NCI-H1930 (cell line): ENCODE measurements at regions not wholly inside any gene's neighbourhood (a gene's known extent, or its start where the extent isn't known, plus 50 kb on each side); places are given as distances from the start of the nearest gene placed in this dataset.

Experiments used
- DNase-seq, 2 experiments: peaks; one replicate each; lab custom pipeline; 2025; lab: John Stamatoyannopoulos, UW

GRCh38 chr10:78717200-78717599, 351.6 kb upstream of the ZMIZ1 start:
- no peak for DNase-seq

GRCh38 chr10:78718032-78718572, 350.7 kb upstream of the ZMIZ1 start:
- DNase-seq, result no peak

GRCh38 chr10:78719276-78719675, 349.5 kb upstream of the ZMIZ1 start:
- no peak for DNase-seq

- no peak for DNase-seq
Measured at GRCh38 chr10:78720091-78720490, 348.7 kb upstream of the ZMIZ1 start.

- DNase-seq, result no peak
Measured at GRCh38 chr10:78721231-78721630, 347.5 kb upstream of the ZMIZ1 start.

- no peak for DNase-seq
Measured at GRCh38 chr10:78724846-78725245, 343.9 kb upstream of the ZMIZ1 start.

- DNase-seq, result no peak
Measured at GRCh38 chr10:78726171-78726570, 342.6 kb upstream of the ZMIZ1 start.

GRCh38 chr10:78727251-78727650, 341.5 kb upstream of the ZMIZ1 start:
- DNase-seq, result no peak

- DNase-seq, result no peak
Measured at GRCh38 chr10:78727728-78728127, 341.0 kb upstream of the ZMIZ1 start.

- no peak for DNase-seq
Measured at GRCh38 chr10:78728176-78728575, 340.6 kb upstream of the ZMIZ1 start.

GRCh38 chr10:78729366-78729765, 339.4 kb upstream of the ZMIZ1 start:
- no peak for DNase-seq

GRCh38 chr10:78729800-78730199, 339.0 kb upstream of the ZMIZ1 start:
- no peak for DNase-seq

- no peak for DNase-seq
Measured at GRCh38 chr10:78730754-78731153, 338.0 kb upstream of the ZMIZ1 start.

- no peak for DNase-seq
Measured at GRCh38 chr10:78731675-78732074, 337.1 kb upstream of the ZMIZ1 start.

- DNase-seq, result no peak
Measured at GRCh38 chr10:78732381-78732780, 336.4 kb upstream of the ZMIZ1 start.

- no peak for DNase-seq
Measured at GRCh38 chr10:78736926-78737630, 331.7 kb upstream of the ZMIZ1 start.

GRCh38 chr10:78737883-78738856, 330.6 kb upstream of the ZMIZ1 start:
- no peak for DNase-seq

- DNase-seq, result no peak
Measured at GRCh38 chr10:78738861-78739260, 329.9 kb upstream of the ZMIZ1 start.

GRCh38 chr10:78739444-78740053, 329.2 kb upstream of the ZMIZ1 start:
- no peak for DNase-seq

GRCh38 chr10:78740976-78741915, 327.5 kb upstream of the ZMIZ1 start:
- DNase-seq, result no peak

- no peak for DNase-seq
Measured at GRCh38 chr10:78742406-78742729, 326.4 kb upstream of the ZMIZ1 start.
